GM19324 (cell line): ENCODE measurements at regions not wholly inside any gene's neighbourhood (a gene's known extent, or its start where the extent isn't known, plus 50 kb on each side); places are given as distances from the start of the nearest gene placed in this dataset.
"Not testable (repeated sequence)": the region's sequence is repeated elsewhere in the genome, so short reads cannot be mapped to it uniquely, and the experiment has no call there.

Experiments
- ATAC-seq: cut with Tn5 transposase; IDR thresholded peaks from one replicate; pipeline ENCODE4 v1.9.1; 2021; ENCODE audit warnings: mild to moderate bottlenecking, moderate library complexity; ENCODE audit not compliant: unreplicated experiment, low FRiP score

- ATAC-seq = no peak
These were observed 232.6 kb upstream of the C1orf174 start for GRCh38 chr1:4132352-4133296.

GRCh38 chr1:4133297-4133938 lies 233.3 kb upstream of the C1orf174 start:
- ATAC-seq = no peak

- no peak for ATAC-seq
These were observed 233.9 kb upstream of the C1orf174 start for GRCh38 chr1:4133939-4134321.

- ATAC-seq = not testable (repeated sequence)
These were observed 235.8 kb upstream of the C1orf174 start for GRCh38 chr1:4135853-4136252.

- ATAC-seq = no peak
These were observed 237.7 kb upstream of the C1orf174 start for GRCh38 chr1:4137621-4138415.

- ATAC-seq = no peak
These were observed 239.6 kb upstream of the C1orf174 start for GRCh38 chr1:4139646-4140045.

GRCh38 chr1:4140241-4140640 lies 240.2 kb upstream of the C1orf174 start:
- no peak for ATAC-seq

GRCh38 chr1:4140821-4141220 lies 240.7 kb upstream of the C1orf174 start:
- ATAC-seq = no peak

GRCh38 chr1:4144349-4144971 lies 244.4 kb upstream of the C1orf174 start:
- no peak for ATAC-seq

- no peak for ATAC-seq
These were observed 246.0 kb upstream of the C1orf174 start for GRCh38 chr1:4146101-4146500.

- no peak for ATAC-seq
These were observed 246.5 kb upstream of the C1orf174 start for GRCh38 chr1:4146614-4147013.

GRCh38 chr1:4147509-4147908 lies 247.4 kb upstream of the C1orf174 start:
- ATAC-seq = no peak

- ATAC-seq = no peak
These were observed 249.2 kb upstream of the C1orf174 start for GRCh38 chr1:4149281-4149680.

- no peak for ATAC-seq
These were observed 249.8 kb upstream of the C1orf174 start for GRCh38 chr1:4149831-4150230.

GRCh38 chr1:4150262-4150661 lies 250.2 kb upstream of the C1orf174 start:
- ATAC-seq = no peak

GRCh38 chr1:4152266-4152665 lies 252.2 kb upstream of the C1orf174 start:
- no peak for ATAC-seq

- ATAC-seq = no peak
These were observed 253.5 kb upstream of the C1orf174 start for GRCh38 chr1:4153571-4153970.

GRCh38 chr1:4156241-4156973 lies 256.3 kb upstream of the C1orf174 start:
- ATAC-seq = no peak

- no peak for ATAC-seq
These were observed 260.1 kb upstream of the C1orf174 start for GRCh38 chr1:4160181-4160580.
